Naive thymus-derived CD8-positive, alpha-beta T cell (primary cell): ENCODE measurements at regions not wholly inside any gene's neighbourhood (a gene's known extent, or its start where the extent isn't known, plus 50 kb on each side); places are given as distances from the start of the nearest gene placed in this dataset.
"Not testable (repeated sequence)": the region's sequence is repeated elsewhere in the genome, so short reads cannot be mapped to it uniquely, and the experiment has no call there.

Source experiments
- ATAC-seq, 2 donors: fragments of 150-1000 bp; cut with Tn5 transposase in 1 of 2; sonication (Bioruptor Pico), chemical (Tn5 transposase) in 1 of 2; 1 replicate in 1 of 2; 2 replicates in 1 of 2; pipeline ENCODE4 v1.10.0; 2021; ENCODE audit warnings: mild to moderate bottlenecking in 2 of 2, moderate library complexity in 2 of 2
- POLR2A ChIA-PET: fragments of 350-600 bp; sonication (Branson Sonifier 250); formaldehyde crosslinking; loops from one replicate; lab custom pipeline; 2021; ENCODE audit warnings: antibody characterized with exemption; lab: Charles Lee
- DNase-seq, 10 donors: peaks; one replicate each; pipeline versions ENCODE4 v3.0.0 to v3.0.0-alpha.2; 2020 to 2022
- H3K27ac Mint-ChIP-seq, 10 donors: one replicate each; pipeline ENCODE4 v1.8.0; 2020 to 2022; ENCODE audit warnings: mild to moderate bottlenecking in 10 of 10, mixed read lengths in 10 of 10, moderate library complexity in 4 of 10, inconsistent platforms in 1 of 10
- H3K27me3 Mint-ChIP-seq, 5 donors: one replicate each; pipeline ENCODE4 v1.8.0; 2021 to 2022; ENCODE audit warnings: mixed read lengths in 5 of 5
- H3K36me3 Mint-ChIP-seq, 3 donors: one replicate each; pipeline ENCODE4 v1.8.0; 2020 to 2022; ENCODE audit warnings: mixed read lengths in 3 of 3, mild to moderate bottlenecking in 2 of 3, inconsistent platforms in 1 of 3
- H3K4me1 Mint-ChIP-seq, 4 donors: one replicate each; pipeline ENCODE4 v1.8.0; 2021 to 2022; ENCODE audit warnings: mixed read lengths in 4 of 4
- H3K4me3 Mint-ChIP-seq, 10 donors: one replicate each; pipeline ENCODE4 v1.8.0; 2020 to 2022; ENCODE audit warnings: mild to moderate bottlenecking in 10 of 10, mixed read lengths in 10 of 10, moderate library complexity in 6 of 10, inconsistent platforms in 1 of 10
- H3K9me3 Mint-ChIP-seq, 9 donors: one replicate each; pipeline ENCODE4 v1.8.0; 2020 to 2022; ENCODE audit warnings: mixed read lengths in 9 of 9, mild to moderate bottlenecking in 3 of 9, inconsistent platforms in 1 of 9, moderate library complexity in 1 of 9

- no peak for DNase-seq
- ATAC-seq = no peak
- POLR2A ChIA-PET = no interaction called here
- Mint-ChIP-seq H3K36me3 (no peaks in the 10 kb centered on the region), H3K4me1 (no peaks in the 10 kb centered on the region), H3K4me3 (no peak overlapping the region), H3K9me3 (peaks cover 0 to 10% (median 4%) of the 10 kb centered on the region in 9 donors), H3K27ac (no peak overlapping the region), H3K27me3 (no peaks in the 10 kb centered on the region)
Measured at GRCh38 chr14:26655128-26655527, 57.3 kb upstream of the NOVA1 start.

GRCh38 chr14:26663506-26663905, 65.7 kb upstream of the NOVA1 start:
- no peak for DNase-seq
- Mint-ChIP-seq H3K4me3 (no peak overlapping the region), H3K27me3 (no peaks in the 10 kb centered on the region), H3K4me1 (no peaks in the 10 kb centered on the region), H3K9me3 (peaks cover 9 to 46% (median 18%) of the 10 kb centered on the region in 9 donors), H3K27ac (no peak overlapping the region), H3K36me3 (peaks cover 0 to 4% (median 0%) of the 10 kb centered on the region in 3 donors)
- no peak for ATAC-seq
- POLR2A ChIA-PET = no interaction called here

DNA sequence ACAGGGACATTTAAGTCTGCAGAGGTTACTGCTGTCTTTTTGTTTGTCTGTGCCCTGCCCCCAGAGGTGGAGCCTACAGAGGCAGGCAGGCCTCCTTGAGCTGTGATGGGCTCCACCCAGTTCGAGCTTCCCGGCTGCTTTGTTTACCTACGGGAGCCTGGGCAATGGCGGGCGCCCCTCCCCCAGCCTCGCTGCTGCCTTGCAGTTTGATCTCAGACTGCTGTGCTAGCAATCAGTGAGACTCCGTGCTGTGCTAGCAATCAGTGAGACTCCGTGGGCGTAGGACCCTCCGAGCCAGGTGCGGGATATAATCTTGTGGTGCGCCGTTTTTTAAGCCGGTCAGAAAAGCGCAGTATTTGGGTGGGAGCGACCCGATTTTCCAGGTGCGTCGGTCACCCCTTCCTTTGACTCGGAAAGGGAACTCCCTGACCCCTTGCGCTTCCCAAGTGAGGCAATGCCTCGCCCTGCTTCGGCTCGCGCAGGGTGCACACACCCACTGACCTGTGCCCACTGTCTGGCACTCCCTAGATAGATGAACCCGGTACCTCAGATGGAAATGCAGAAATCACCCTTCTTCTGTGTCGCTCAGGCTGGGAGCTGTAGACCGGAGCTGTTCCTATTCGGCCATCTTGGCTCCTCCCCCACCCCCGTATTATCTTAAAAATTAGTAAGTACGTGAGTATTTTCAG, 81.0 kb upstream of the NOVA1 start:
- H3K4me3 Mint-ChIP-seq, H3K36me3 Mint-ChIP-seq, DNase-seq, ATAC-seq, H3K27ac Mint-ChIP-seq, POLR2A ChIA-PET, H3K4me1 Mint-ChIP-seq, H3K27me3 Mint-ChIP-seq: not testable (repeated sequence)
- peaks cover 2 to 38% (median 19%) of the 10 kb centered on the region in 9 donors for H3K9me3 Mint-ChIP-seq

GRCh38 chr14:26685401-26685800, 87.6 kb upstream of the NOVA1 start:
- no peak overlapping the region for H3K27ac Mint-ChIP-seq
- H3K36me3 Mint-ChIP-seq = no peaks in the 10 kb centered on the region
- no peak overlapping the region for H3K4me3 Mint-ChIP-seq
- ATAC-seq = no peak
- H3K27me3 Mint-ChIP-seq = no peaks in the 10 kb centered on the region
- POLR2A ChIA-PET = no interaction called here
- DNase-seq = no peak
- peaks cover 5 to 35% (median 10%) of the 10 kb centered on the region in 9 donors for H3K9me3 Mint-ChIP-seq
- H3K4me1 Mint-ChIP-seq = no peaks in the 10 kb centered on the region

DNA sequence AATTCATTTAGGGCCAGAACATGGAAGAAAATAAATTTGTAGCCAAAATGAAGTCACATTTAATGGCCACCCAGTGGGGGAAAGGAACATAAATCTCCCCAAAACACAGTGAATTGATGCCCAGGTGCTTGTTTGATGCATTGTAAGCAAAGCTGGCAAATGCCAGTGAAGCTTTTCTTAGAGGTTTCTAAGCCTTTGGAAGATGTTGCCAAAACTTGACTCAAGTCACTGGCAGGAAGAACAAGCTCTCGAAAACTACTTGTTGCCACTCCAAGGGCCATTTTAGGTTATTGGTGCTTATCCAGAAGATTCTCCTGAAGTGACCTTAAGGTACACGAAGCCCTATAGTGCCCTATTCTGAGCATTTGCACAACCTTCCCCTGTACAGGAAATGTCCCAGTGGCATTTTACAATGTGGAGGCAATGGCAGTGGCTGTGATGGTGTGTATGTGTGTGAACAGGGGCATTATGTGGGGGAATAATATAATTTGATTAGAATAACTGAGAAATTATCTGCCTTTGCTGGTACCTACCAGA, 89.5 kb upstream of the NOVA1 start:
- no peaks in the 10 kb centered on the region for H3K4me1 Mint-ChIP-seq
- no peak overlapping the region for H3K27ac Mint-ChIP-seq
- ATAC-seq (no peak), DNase-seq (no peak)
- POLR2A ChIA-PET = no interaction called here
- H3K36me3 Mint-ChIP-seq = no peaks in the 10 kb centered on the region
- peaks cover 0 to 37% (median 11%) of the 10 kb centered on the region in 9 donors for H3K9me3 Mint-ChIP-seq
- no peak overlapping the region for H3K4me3 Mint-ChIP-seq
- no peaks in the 10 kb centered on the region for H3K27me3 Mint-ChIP-seq

DNA sequence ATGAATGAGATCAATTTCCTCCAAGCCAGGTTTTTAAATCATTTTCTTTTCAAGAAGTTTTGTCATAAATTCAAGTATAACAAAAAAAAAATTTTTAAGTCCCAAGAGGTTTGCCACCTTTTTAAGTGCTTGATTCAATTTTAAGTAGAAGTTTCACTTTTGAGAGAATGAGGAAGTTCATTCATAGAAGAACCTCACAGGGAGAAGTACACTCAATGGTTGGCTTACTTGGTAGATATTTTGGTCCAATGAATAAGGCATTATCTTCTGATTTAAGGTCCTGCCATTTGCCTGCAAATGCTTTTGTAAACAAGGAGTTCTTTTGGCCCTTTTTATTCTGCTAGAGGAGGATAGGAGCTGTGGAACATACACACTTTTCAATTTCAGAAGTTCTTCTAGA, 96.7 kb upstream of the NOVA1 start:
- no peaks in the 10 kb centered on the region for H3K27me3 Mint-ChIP-seq
- DNase-seq (no peak), ATAC-seq (no peak)
- H3K27ac Mint-ChIP-seq = no peak overlapping the region
- H3K9me3 Mint-ChIP-seq = peaks cover 7 to 51% (median 16%) of the 10 kb centered on the region in 9 donors
- no peaks in the 10 kb centered on the region for H3K4me1 Mint-ChIP-seq
- H3K4me3 Mint-ChIP-seq = no peak overlapping the region
- POLR2A ChIA-PET = no interaction called here
- H3K36me3 Mint-ChIP-seq = no peaks in the 10 kb centered on the region

GRCh38 chr14:26702721-26703230, 104.9 kb upstream of the NOVA1 start:
- Mint-ChIP-seq H3K4me1 (no peaks in the 10 kb centered on the region), H3K27ac (no peak overlapping the region), H3K36me3 (no peaks in the 10 kb centered on the region), H3K27me3 (no peaks in the 10 kb centered on the region), H3K4me3 (no peak overlapping the region), H3K9me3 (peaks cover 0 to 28% (median 12%) of the 10 kb centered on the region in 9 donors)
- POLR2A ChIA-PET = no interaction called here
- DNase-seq (no peak), ATAC-seq (no peak)

DNA sequence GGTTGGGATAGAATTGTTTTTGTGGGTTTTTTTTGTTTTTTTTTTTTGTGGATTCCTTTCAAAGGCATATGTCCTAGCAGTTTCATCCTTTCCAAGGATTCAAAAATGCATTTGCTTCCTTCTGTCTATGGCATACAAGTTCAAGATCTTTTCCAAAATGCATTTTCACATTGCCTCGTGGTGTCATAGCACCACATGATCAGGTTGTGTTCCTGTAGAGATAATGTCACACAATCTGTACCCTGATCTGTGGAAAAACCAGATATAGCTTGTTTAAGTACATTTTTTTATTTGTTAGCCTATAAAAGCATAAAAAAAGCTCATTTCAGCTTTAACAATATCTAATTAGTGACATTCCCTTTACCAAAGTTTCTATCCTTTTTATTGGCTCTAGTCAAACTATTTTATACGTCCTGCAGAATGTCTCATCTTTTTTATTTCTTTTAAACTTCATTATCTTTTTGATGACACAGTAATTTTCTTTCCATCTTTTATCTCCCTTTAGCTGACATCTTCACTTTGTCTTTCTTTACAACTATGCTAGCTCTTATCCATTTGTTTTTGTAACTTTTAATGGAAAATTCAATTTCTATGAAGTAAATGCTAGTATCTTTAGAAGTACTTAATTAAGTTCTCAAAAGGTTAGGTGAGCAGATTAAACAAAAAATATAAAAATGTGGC, 106.0 kb upstream of the NOVA1 start:
- Mint-ChIP-seq H3K27ac (no peak overlapping the region), H3K27me3 (no peaks in the 10 kb centered on the region), H3K4me1 (no peaks in the 10 kb centered on the region), H3K36me3 (no peaks in the 10 kb centered on the region), H3K9me3 (peaks cover 0 to 22% (median 11%) of the 10 kb centered on the region in 9 donors), H3K4me3 (no peak overlapping the region)
- DNase-seq (no peak), ATAC-seq (no peak)
- POLR2A ChIA-PET = no interaction called here

GRCh38 chr14:26707234-26707633, 109.4 kb upstream of the NOVA1 start:
- DNase-seq = no peak
- Mint-ChIP-seq H3K4me3 (no peak overlapping the region), H3K27ac (no peak overlapping the region), H3K27me3 (no peaks in the 10 kb centered on the region), H3K4me1 (no peaks in the 10 kb centered on the region), H3K36me3 (peaks cover 0 to 5% (median 0%) of the 10 kb centered on the region in 3 donors), H3K9me3 (peaks cover 0 to 18% (median 8%) of the 10 kb centered on the region in 9 donors)
- POLR2A ChIA-PET = no interaction called here
- no peak for ATAC-seq

DNA sequence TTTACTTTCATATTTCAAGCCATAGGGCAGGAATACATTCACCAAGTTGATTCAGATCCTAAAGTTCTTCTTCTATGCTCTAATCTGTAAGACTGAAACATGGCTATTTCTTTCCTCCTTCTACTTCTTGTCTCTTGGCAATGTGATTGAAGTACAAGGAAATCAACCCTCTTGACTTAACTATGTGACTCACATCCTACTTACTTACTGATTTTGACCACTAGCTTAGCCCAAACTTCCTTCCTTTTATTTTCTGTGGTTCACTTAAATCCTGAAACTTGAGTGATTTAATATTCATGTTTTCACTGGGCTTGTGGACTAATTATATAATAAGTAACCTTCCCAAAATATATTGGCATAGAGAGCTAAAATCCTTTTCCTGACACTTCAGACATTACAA, 111.2 kb upstream of the NOVA1 start:
- Mint-ChIP-seq H3K27me3 (no peaks in the 10 kb centered on the region), H3K4me3 (no peak overlapping the region), H3K9me3 (peaks cover 0 to 26% (median 5%) of the 10 kb centered on the region in 9 donors), H3K36me3 (peaks cover 0 to 5% (median 0%) of the 10 kb centered on the region in 3 donors), H3K4me1 (no peaks in the 10 kb centered on the region), H3K27ac (no peak overlapping the region)
- no peak for ATAC-seq
- POLR2A ChIA-PET = no interaction called here
- DNase-seq = no peak

DNA sequence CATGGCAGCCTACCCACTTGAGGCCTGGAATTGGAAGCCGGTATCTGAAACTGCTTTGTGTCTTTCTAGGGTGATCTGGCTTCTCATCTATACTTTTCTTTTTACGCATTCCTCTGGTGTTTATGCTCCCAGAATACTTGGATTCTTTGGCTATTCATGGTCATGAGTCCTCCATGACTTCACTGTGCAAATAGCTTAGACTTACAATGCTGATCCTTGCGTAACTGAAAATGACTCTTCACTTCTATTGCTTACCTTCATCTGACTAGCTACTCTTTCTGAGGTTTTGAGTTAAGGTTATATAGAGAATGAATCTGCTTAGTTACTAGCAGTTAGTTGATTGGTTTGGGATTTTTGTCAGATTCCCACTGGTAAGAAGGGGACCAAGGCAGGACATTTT, 121.7 kb upstream of the NOVA1 start:
- POLR2A ChIA-PET = no interaction called here
- H3K9me3 Mint-ChIP-seq = peaks cover 0 to 24% (median 7%) of the 10 kb centered on the region in 9 donors
- no peaks in the 10 kb centered on the region for H3K4me1 Mint-ChIP-seq
- H3K27ac Mint-ChIP-seq = no peak overlapping the region
- no peaks in the 10 kb centered on the region for H3K36me3 Mint-ChIP-seq
- no peak for ATAC-seq
- DNase-seq = no peak
- H3K4me3 Mint-ChIP-seq = no peak overlapping the region
- no peaks in the 10 kb centered on the region for H3K27me3 Mint-ChIP-seq

GRCh38 chr14:26722258-26722657, 124.4 kb upstream of the NOVA1 start:
- peaks cover 0 to 14% (median 8%) of the 10 kb centered on the region in 9 donors for H3K9me3 Mint-ChIP-seq
- POLR2A ChIA-PET = no interaction called here

GRCh38 chr14:26729851-26730250, 132.0 kb upstream of the NOVA1 start:
- Mint-ChIP-seq H3K36me3 (no peaks in the 10 kb centered on the region), H3K4me3 (no peak overlapping the region), H3K27ac (no peak overlapping the region), H3K27me3 (no peaks in the 10 kb centered on the region), H3K4me1 (no peaks in the 10 kb centered on the region), H3K9me3 (peaks cover 0 to 26% (median 8%) of the 10 kb centered on the region in 9 donors)
- ATAC-seq (no peak), DNase-seq (no peak)
- POLR2A ChIA-PET = no interaction called here

More at GRCh38 chr14:26722258-26722657, 124.4 kb upstream of the NOVA1 start:
- H3K27me3 Mint-ChIP-seq = no peaks in the 10 kb centered on the region
- ATAC-seq (no peak), DNase-seq (no peak)
- H3K4me3 Mint-ChIP-seq = no peak overlapping the region
- H3K27ac Mint-ChIP-seq = no peak overlapping the region
- no peaks in the 10 kb centered on the region for H3K36me3 Mint-ChIP-seq
- no peaks in the 10 kb centered on the region for H3K4me1 Mint-ChIP-seq
